WI38 (cell line): ENCODE measurements at regions not wholly inside any gene's neighbourhood (a gene's known extent, or its start where the extent isn't known, plus 50 kb on each side); places are given as distances from the start of the nearest gene placed in this dataset.

ENCODE experiments used
- H3K4me3 ChIP-seq: 2 replicates; pipeline ENCODE4 v1.5.1; 2011; ENCODE audit warnings: low read depth, mild to moderate bottlenecking, control low read depth, low read length
- TF ChIP-seq, protein P1 (sequence below): IDR thresholded peaks from 2 replicates; pipeline ENCODE4 v1.5.1; 2012; ENCODE audit warnings: low read depth, mild to moderate bottlenecking, control low read depth, low read length

GRCh38 chr2:207269038-207269437 lies 103.3 kb upstream of the KLF7 start:
- TF ChIP-seq, protein P1, sequence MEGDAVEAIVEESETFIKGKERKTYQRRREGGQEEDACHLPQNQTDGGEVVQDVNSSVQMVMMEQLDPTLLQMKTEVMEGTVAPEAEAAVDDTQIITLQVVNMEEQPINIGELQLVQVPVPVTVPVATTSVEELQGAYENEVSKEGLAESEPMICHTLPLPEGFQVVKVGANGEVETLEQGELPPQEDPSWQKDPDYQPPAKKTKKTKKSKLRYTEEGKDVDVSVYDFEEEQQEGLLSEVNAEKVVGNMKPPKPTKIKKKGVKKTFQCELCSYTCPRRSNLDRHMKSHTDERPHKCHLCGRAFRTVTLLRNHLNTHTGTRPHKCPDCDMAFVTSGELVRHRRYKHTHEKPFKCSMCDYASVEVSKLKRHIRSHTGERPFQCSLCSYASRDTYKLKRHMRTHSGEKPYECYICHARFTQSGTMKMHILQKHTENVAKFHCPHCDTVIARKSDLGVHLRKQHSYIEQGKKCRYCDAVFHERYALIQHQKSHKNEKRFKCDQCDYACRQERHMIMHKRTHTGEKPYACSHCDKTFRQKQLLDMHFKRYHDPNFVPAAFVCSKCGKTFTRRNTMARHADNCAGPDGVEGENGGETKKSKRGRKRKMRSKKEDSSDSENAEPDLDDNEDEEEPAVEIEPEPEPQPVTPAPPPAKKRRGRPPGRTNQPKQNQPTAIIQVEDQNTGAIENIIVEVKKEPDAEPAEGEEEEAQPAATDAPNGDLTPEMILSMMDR = no peak
- no peak overlapping the region for H3K4me3 ChIP-seq

GRCh38 chr2:207274530-207275189 lies 108.9 kb upstream of the KLF7 start:
- H3K4me3 ChIP-seq = no peak overlapping the region
- TF ChIP-seq, protein P1 = no peak

- H3K4me3 ChIP-seq = no peak overlapping the region
- TF ChIP-seq, protein P1 = no peak
Measured at GRCh38 chr2:207275779-207276178, 110.0 kb upstream of the KLF7 start.

GRCh38 chr2:207276248-207276647 lies 110.5 kb upstream of the KLF7 start:
- TF ChIP-seq, protein P1 = no peak

GRCh38 chr2:207276858-207277257 lies 111.1 kb upstream of the KLF7 start:
- no peak overlapping the region for H3K4me3 ChIP-seq
- TF ChIP-seq, protein P1 = no peak

More at GRCh38 chr2:207276248-207276647, 110.5 kb upstream of the KLF7 start:
- no peak overlapping the region for H3K4me3 ChIP-seq

- TF ChIP-seq, protein P1 = no peak
- H3K4me3 ChIP-seq = no peak overlapping the region
Measured at GRCh38 chr2:207279520-207279919, 113.8 kb upstream of the KLF7 start.

DNA sequence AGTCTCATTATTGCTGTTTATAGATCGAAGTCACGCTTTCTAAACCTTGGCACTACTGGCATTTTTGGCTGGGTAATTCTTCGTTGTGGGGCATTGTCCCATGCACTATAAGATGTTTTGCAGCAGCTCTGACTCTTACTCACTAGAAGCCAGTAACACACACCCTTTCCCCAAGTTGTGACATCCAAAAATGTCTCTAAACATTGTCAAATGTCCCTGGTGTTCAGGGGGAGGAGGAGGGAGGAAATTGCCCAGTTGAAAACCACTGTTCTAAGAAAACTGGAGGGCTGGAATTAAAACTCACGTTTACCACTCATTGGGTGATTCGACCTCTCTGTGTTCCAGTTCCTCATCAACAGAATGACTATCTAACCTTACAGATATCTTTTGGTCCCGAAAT lies 115.7 kb upstream of the KLF7 start:
- TF ChIP-seq, protein P1 = no peak
- H3K4me3 ChIP-seq = no peak overlapping the region
